B cell (primary cell): ENCODE measurements at regions not wholly inside any gene's neighbourhood (a gene's known extent, or its start where the extent isn't known, plus 50 kb on each side); places are given as distances from the start of the nearest gene placed in this dataset.

Experiments used
- ATAC-seq: fragments of 200-7000 bp; cut with Tn5 transposase; one replicate; pipeline ENCODE4 v1.10.0; 2021; ENCODE audit warnings: low read depth, mild to moderate bottlenecking, moderate number of reproducible peaks, moderate library complexity
- CTCF ChIA-PET: fragments of 350-600 bp; sonication (Branson Sonifier 250); formaldehyde crosslinking; loops from one replicate; lab custom pipeline; 2021; ENCODE audit warnings: antibody characterized with exemption, inconsistent platforms; lab: Charles Lee
- POLR2A ChIA-PET: fragments of 350-600 bp; sonication (Branson Sonifier 250); formaldehyde crosslinking; loops from one replicate; lab custom pipeline; 2021; ENCODE audit warnings: antibody characterized with exemption; lab: Charles Lee
- DNase-seq: peaks from one replicate; pipeline ENCODE4 v3.0.0; 2013
- H2AFZ ChIP-seq: 2 replicates; pipeline ENCODE4 v1.6.1; 2012; ENCODE audit warnings: mild to moderate bottlenecking, low read depth, low read length; ENCODE audit not compliant: insufficient read depth, poor library complexity, severe bottlenecking
- H3K27ac ChIP-seq, 2 donors: 1 replicate in 1 of 2; 2 replicates in 1 of 2; pipeline ENCODE4 v1.5.1; 2012 to 2013; ENCODE audit warnings: low read length in 2 of 2, mild to moderate bottlenecking in 2 of 2, moderate library complexity in 1 of 2
- H3K27me3 ChIP-seq, 4 experiments: fragments of 200-600 bp in 1 of 4; sonication (generic) in 1 of 4; replicated peaks in 1 of 4; 1 replicate in 2 of 4; 2 replicates in 2 of 4; pipeline versions ENCODE4 v1.6.1 to v1.7.0; 2013 to 2016; ENCODE audit warnings: low read length in 3 of 4, mild to moderate bottlenecking in 2 of 4, mixed read lengths in 1 of 4, moderate library complexity in 1 of 4; ENCODE audit not compliant: insufficient read depth in 4 of 4, control insufficient read depth in 3 of 4; ENCODE audit errors: control extremely low read depth in 1 of 4
- H3K36me3 ChIP-seq, 2 experiments: replicated peaks in 1 of 2; 1 replicate in 1 of 2; 2 replicates in 1 of 2; pipeline versions ENCODE4 v1.6.1 to v1.7.1; 2013; ENCODE audit warnings: low read length in 1 of 2; ENCODE audit not compliant: insufficient read depth in 2 of 2, control insufficient read depth in 1 of 2; ENCODE audit errors: control extremely low read depth in 1 of 2, extremely low read depth in 1 of 2
- H3K4me1 ChIP-seq, 2 donors: fragments of 200-600 bp in 1 of 2; sonication (generic) in 1 of 2; 1 replicate in 1 of 2; 2 replicates in 1 of 2; pipeline versions ENCODE4 v1.5.1 to v1.6.1; 2013 to 2017; ENCODE audit warnings: low read length in 2 of 2; ENCODE audit not compliant: control insufficient read depth in 2 of 2, insufficient read depth in 2 of 2
- H3K4me2 ChIP-seq: replicated peaks from 2 replicates; pipeline ENCODE3; 2012; ENCODE audit warnings: mild to moderate bottlenecking, low read depth, low read length; ENCODE audit not compliant: poor library complexity, severe bottlenecking
- H3K4me3 ChIP-seq, 5 experiments: fragments of 200-600 bp in 1 of 5; sonication (generic) in 1 of 5; 1 replicate in 3 of 5; 2 replicates in 2 of 5; pipeline versions ENCODE4 v1.5.1 to v1.7.0; 2011 to 2016; ENCODE audit warnings: low read length in 4 of 5, mild to moderate bottlenecking in 4 of 5, low read depth in 2 of 5, control low read depth in 1 of 5, moderate library complexity in 1 of 5; ENCODE audit not compliant: insufficient read depth in 1 of 5; ENCODE audit errors: control extremely low read depth in 1 of 5, extremely low read depth in 1 of 5
- H3K79me2 ChIP-seq: fragments of 200-600 bp; sonication (generic); one replicate; pipeline ENCODE4 v1.6.0; 2016; ENCODE audit warnings: low read length; ENCODE audit not compliant: control insufficient read depth, insufficient read depth
- H3K9ac ChIP-seq: fragments of 200-600 bp; sonication (generic); 2 replicates; pipeline ENCODE4 v1.6.1; 2017; ENCODE audit warnings: mild to moderate bottlenecking, low read length, moderate library complexity
- H3K9me3 ChIP-seq, 3 donors: one replicate each; pipeline versions ENCODE4 v1.6.1 to v1.7.1; 2013; ENCODE audit warnings: low read length in 2 of 3; ENCODE audit not compliant: control insufficient read depth in 2 of 3, insufficient read depth in 1 of 3; ENCODE audit errors: control extremely low read depth in 1 of 3
- H4K20me1 ChIP-seq: 2 replicates; pipeline ENCODE4 v1.6.0; 2012; ENCODE audit warnings: mild to moderate bottlenecking, low read length; ENCODE audit not compliant: insufficient read depth, control insufficient read depth, poor library complexity, severe bottlenecking
- H3K27ac Mint-ChIP-seq: one replicate; pipeline ENCODE4 v1.8.0; 2021; ENCODE audit warnings: mixed read lengths
- H3K27me3 Mint-ChIP-seq: one replicate; pipeline ENCODE4 v1.8.0; 2021; ENCODE audit warnings: mixed read lengths
- H3K4me1 Mint-ChIP-seq: one replicate; pipeline ENCODE4 v1.8.0; 2021; ENCODE audit warnings: mixed read lengths
- H3K4me3 Mint-ChIP-seq: one replicate; pipeline ENCODE4 v1.8.0; 2021; ENCODE audit warnings: mixed read lengths
- H3K9me3 Mint-ChIP-seq: one replicate; pipeline ENCODE4 v1.8.0; 2022; ENCODE audit warnings: mixed read lengths; ENCODE audit not compliant: insufficient read depth
- CTCF ChIP-seq: fragments of 200-600 bp; IDR thresholded peaks from one replicate; pipeline ENCODE4 v1.8.0; 2022; ENCODE audit warnings: antibody characterized with exemption, mild to moderate bottlenecking
- EZH2 ChIP-seq: IDR thresholded peaks from 2 replicates; pipeline ENCODE4 v1.6.1; 2012; ENCODE audit warnings: borderline replicate concordance, low read depth, mild to moderate bottlenecking, moderate library complexity, low read length; ENCODE audit not compliant: insufficient read depth, poor library complexity, severe bottlenecking
- WGBS: methylation state at CpG from one replicate; pipeline ENCODE4 v1.1.5; 2013; ENCODE audit warnings: missing lambda C conversion rate; ENCODE audit not compliant: insufficient coverage; 5-methylcytosine and 5-hydroxymethylcytosine counted together
- intact Hi-C: fragments of 100-400 bp; cut with micrococcal nuclease; formaldehyde crosslinking; loops from one replicate; pipeline ENCODE4 v1.10.0; 2022

- CTCF ChIA-PET: no interaction called here
- no peak overlapping the region for H3K9ac ChIP-seq
- H3K4me1 Mint-ChIP-seq: no peaks in the 10 kb centered on the region
- ATAC-seq (no peak), DNase-seq (no peak)
- no peaks in the 10 kb centered on the region for H3K27me3 ChIP-seq
- no peak overlapping the region for H3K27ac ChIP-seq
- no peaks in the 10 kb centered on the region for H3K9me3 Mint-ChIP-seq
- POLR2A ChIA-PET: no interaction called here
- no peak overlapping the region for H3K27ac Mint-ChIP-seq
- H4K20me1 ChIP-seq: no peaks in the 10 kb centered on the region
- H3K4me3 ChIP-seq: no peak overlapping the region
- WGBS: 88% methylated on average over 2 of the region's 2 CpGs
- no peaks in the 10 kb centered on the region for H3K36me3 ChIP-seq
- TF ChIP-seq EZH2 (no peak), CTCF (no peak)
- H3K4me3 Mint-ChIP-seq: no peak overlapping the region
- no peak overlapping the region for H2AFZ ChIP-seq
- no peak overlapping the region for H3K4me2 ChIP-seq
- no peaks in the 10 kb centered on the region for H3K4me1 ChIP-seq
- H3K27me3 Mint-ChIP-seq: no peaks in the 10 kb centered on the region
- intact Hi-C loops: no loop called here
- no peaks in the 10 kb centered on the region for H3K79me2 ChIP-seq
- no peaks in the 10 kb centered on the region for H3K9me3 ChIP-seq
Observed at GRCh38 chrX:112947981-112948615, 107.5 kb upstream of the AMOT start.

- TF ChIP-seq EZH2 (no peak), CTCF (no peak)
- no peak overlapping the region for H3K27ac Mint-ChIP-seq
- ChIA-PET POLR2A (no interaction called here), CTCF (no interaction called here)
- H3K9ac ChIP-seq: no peak overlapping the region
- H3K79me2 ChIP-seq: no peaks in the 10 kb centered on the region
- no peaks in the 10 kb centered on the region for H3K4me1 Mint-ChIP-seq
- H3K27ac ChIP-seq: no peak overlapping the region
- no peaks in the 10 kb centered on the region for H3K9me3 ChIP-seq
- H3K36me3 ChIP-seq: no peaks in the 10 kb centered on the region
- H3K4me1 ChIP-seq: no peaks in the 10 kb centered on the region
- no peak overlapping the region for H3K4me3 ChIP-seq
- no peak for DNase-seq
- H4K20me1 ChIP-seq: no peaks in the 10 kb centered on the region
- H3K27me3 Mint-ChIP-seq: no peaks in the 10 kb centered on the region
- WGBS: no CpG with 5 or more reads among the region's 1 CpG
- no peaks in the 10 kb centered on the region for H3K9me3 Mint-ChIP-seq
- no peak for ATAC-seq
- intact Hi-C loops: no loop called here
- no peak overlapping the region for H3K4me3 Mint-ChIP-seq
- H3K4me2 ChIP-seq: no peak overlapping the region
- no peaks in the 10 kb centered on the region for H3K27me3 ChIP-seq
- H2AFZ ChIP-seq: no peak overlapping the region
Observed at GRCh38 chrX:112946227-112946626, 105.6 kb upstream of the AMOT start.
